ENCODE measurements at regions not wholly inside any gene's neighbourhood (a gene's known extent, or its start where the extent isn't known, plus 50 kb on each side); places are given as distances from the start of the nearest gene placed in this dataset.

- TF ChIP-seq CTCF (IDR thresholded peaks at IDR 0.05) (no peak), POLR2A (IDR thresholded peaks at IDR 0.05) (no peak), EP300 (IDR thresholded peaks at IDR 0.05) (no peak), POLR2AphosphoS5 (IDR thresholded peaks at IDR 0.05) (no peak)
These were observed 455.9 kb downstream of the TYW1 start for GRCh38 chr7:67452516-67453026.
